Esophagus mucosa (tissue), 1 donor: ENCODE measurements at regions not wholly inside any gene's neighbourhood (a gene's known extent, or its start where the extent isn't known, plus 50 kb on each side); places are given as distances from the start of the nearest gene placed in this dataset.
A peak's percentile ranks its signal among the peaks of the same experiment; 100 is the strongest.

Experiments
- ATAC-seq: fragments of 200-7000 bp; cut with Tn5 transposase; one replicate; pipeline ENCODE4 v1.9.1; 2020
- donor health status: DM: yes; HTN: yes; CAD: no.

DNA sequence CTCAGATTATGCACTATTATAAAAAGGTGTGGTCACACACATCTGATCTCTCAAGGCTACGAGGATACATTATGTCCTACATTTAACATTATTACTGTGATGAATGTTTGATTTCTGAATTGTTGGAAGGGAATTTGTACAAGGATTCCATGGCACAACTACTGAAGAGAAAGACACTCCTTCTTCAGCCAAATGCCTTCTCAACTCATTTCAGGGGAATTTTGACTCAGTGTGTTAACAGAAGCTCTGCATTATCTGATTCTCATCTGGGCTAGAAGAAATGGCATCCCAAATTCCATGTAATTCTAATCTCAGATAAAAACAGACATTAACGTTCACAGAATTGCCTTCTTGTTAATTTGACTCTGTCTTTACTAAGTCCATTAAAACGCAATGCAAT, 477.7 kb downstream of the PDGFC start:
- ATAC-seq = no peak

DNA sequence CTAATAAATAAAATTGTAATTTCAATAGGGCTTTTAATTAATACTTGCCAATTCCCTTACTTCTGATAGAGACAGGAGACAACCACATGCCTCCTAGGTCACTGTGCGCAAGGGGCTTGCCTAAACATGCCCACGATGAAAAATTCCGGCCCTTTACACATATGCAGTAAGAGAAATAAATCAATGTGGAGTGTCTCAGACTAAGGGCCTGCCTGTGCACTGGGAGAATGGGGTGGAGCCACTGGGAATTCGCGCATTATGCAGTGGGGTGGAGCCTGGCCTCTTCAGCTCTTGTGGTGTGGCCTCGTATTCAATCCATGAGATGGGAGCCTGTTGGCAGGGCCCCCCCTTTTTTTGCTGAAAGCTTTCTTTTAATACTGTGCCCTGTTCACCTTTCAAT, 484.5 kb downstream of the PDGFC start:
- no peak for ATAC-seq

DNA sequence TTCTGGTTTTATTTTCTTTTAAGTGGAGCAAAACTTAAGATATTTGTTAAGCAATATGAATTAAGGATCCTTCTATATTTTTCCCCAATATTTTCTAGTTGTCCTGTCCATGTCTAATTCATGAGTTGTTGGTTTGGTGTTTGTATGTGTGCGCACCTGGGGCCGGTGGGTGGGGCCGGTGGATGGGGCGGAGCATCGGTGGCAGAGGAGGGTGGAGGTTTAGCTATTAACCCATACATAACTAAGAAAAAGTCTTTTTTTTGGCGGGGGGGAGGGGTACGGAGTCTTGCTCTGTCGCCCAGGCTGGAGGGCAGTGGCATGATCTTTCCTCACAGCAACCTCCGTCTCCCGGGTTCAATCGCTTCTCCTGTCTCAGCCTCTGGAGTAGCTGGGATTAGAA, 489.8 kb downstream of the PDGFC start:
- ATAC-seq = no peak

- no peak for ATAC-seq
Observed at GRCh38 chr4:156477636-156478035, 494.0 kb downstream of the PDGFC start.

DNA sequence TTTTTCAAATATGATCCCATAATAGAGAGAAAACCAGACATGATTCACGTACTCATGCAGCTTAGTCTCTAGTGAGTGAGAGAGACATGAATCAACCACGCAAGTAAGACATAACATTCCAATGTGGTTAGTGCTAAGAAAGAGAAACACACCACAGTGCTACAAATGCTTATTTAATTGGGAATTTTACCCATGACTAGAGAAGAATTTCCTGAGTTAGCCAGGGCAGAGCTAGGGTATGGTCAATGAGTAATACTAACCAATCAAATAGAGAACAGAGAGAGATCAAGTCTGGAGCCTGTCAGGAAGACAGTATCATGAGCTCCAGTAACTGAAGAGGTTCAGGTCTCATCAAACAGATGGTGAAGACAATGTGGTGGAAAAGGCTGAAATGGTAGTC, 495.2 kb downstream of the PDGFC start:
- ATAC-seq = peak; percentile 78

DNA sequence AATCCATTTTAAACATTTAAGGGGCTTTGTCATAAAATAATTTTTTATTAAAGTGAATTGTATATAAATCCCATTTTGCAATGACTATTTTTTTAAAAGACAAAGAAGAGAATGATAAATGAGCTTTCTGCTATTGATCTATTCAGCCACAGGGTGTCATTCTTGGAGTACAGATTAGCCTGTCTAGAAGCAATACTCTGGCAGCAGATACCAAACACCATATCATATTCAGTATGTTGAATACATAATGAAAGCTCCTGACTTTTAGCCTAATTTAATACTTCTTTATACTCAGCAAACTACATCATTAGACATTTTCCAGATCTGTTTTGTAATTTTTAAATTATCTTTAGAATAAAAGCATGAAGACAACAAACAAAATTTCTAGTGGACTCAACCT, 496.3 kb downstream of the PDGFC start:
- peak; percentile 70 for ATAC-seq

- no peak for ATAC-seq
Observed at GRCh38 chr4:156473151-156473550, 498.4 kb downstream of the PDGFC start.

DNA sequence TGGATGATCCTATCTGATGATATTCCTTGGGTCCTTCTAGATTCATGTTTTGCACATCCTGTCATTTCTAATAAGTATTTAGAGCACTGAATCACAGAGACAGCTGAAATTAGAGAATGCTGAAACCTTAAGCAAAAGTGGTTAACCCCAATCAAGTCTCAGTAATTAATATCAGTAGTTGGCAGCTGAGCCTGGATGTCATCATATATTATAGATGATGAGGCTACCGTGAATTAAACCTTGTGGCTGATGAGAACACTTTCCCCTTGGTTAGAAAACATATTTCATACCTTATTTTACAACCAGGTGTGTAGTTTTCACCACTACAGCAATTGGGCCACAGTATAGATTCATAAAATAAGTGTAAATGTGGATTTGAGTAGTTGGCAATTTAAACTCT, 499.0 kb downstream of the PDGFC start:
- no peak for ATAC-seq

- ATAC-seq = no peak
Observed at GRCh38 chr4:156459584-156459983, 505.9 kb upstream of the CTSO start.

GRCh38 chr4:156456830-156457229, 503.2 kb upstream of the CTSO start:
- ATAC-seq = no peak

- no peak for ATAC-seq
Observed at GRCh38 chr4:156443488-156443887, 489.8 kb upstream of the CTSO start.

- no peak for ATAC-seq
Observed at GRCh38 chr4:156442912-156443311, 489.2 kb upstream of the CTSO start.

GRCh38 chr4:156439576-156440200, 486.0 kb upstream of the CTSO start:
- ATAC-seq = no peak

DNA sequence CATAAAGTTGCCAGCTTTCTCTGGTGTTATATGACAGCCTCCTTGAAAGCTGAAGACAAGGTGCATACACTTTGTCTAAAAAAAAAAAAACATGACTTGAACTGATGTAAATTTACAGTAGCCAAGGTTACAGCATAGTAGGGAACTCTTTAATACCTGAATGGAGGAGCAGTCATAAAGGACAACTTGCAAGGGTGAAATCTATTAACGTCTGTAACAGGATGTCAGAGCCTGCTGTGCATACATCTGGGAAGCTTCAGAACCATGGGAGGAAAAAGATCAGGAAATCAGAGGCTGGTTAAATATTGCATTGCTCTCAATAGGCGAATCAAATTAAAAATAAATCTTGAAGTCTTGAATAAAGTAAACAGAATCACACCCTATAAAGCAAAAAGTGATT, 484.0 kb upstream of the CTSO start:
- ATAC-seq = no peak

DNA sequence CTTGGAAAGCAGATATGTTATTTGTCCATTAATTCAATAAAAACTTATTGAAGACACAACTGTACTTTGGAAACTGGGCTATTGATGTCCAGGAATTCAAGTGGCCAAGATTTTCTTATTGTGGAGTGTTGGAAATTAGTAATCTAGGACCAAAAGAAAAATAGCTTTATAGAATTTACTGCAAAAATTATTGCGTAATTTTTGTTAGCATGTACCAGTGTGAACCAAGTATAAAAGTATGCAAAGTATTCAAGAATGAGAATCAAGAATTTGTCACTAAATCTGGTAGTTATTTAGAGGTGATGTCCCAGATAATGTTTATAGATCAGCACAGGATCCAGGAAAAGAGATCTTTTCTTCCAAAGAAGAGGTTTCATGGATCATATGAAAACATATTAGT, 468.9 kb upstream of the CTSO start:
- ATAC-seq = no peak

DNA sequence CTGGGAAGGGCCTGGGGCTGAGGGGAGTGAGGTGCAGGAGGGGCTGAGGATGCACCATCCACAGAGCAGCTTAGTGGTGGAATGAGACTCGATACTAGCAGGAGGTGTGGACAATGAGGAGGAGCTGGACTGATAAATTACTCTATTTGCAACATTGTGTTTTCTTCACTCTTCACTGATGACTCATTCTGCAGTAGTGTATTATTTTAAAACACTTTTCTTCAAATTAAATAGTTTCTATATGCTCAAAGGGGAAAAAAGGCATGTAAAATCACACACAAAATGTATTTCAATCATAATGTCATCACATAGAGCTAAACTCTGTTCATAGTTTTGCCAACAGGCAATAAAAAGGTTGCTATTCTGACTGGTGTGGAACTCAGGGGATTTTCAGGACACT, 467.0 kb upstream of the CTSO start:
- no peak for ATAC-seq

GRCh38 chr4:156419080-156419685, 465.5 kb upstream of the CTSO start:
- no peak for ATAC-seq

DNA sequence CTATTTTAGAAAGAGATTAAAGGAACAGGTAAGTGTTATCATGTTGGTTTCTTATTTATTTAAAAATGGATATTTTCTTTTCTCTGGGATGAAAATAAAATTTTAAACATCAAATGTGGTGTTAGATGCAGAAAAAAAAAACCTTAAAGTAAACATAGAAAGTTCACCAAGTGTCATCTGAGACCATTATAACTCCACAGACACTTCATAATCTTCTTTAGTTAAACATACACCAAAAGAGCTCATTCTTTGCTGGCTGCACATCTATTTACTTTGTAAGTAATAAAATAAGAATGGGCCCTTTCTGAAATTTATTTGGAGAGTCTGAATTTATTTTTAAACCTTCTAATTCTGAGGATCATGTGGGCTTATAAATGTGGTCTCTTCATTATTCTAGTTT, 460.7 kb upstream of the CTSO start:
- ATAC-seq = no peak

DNA sequence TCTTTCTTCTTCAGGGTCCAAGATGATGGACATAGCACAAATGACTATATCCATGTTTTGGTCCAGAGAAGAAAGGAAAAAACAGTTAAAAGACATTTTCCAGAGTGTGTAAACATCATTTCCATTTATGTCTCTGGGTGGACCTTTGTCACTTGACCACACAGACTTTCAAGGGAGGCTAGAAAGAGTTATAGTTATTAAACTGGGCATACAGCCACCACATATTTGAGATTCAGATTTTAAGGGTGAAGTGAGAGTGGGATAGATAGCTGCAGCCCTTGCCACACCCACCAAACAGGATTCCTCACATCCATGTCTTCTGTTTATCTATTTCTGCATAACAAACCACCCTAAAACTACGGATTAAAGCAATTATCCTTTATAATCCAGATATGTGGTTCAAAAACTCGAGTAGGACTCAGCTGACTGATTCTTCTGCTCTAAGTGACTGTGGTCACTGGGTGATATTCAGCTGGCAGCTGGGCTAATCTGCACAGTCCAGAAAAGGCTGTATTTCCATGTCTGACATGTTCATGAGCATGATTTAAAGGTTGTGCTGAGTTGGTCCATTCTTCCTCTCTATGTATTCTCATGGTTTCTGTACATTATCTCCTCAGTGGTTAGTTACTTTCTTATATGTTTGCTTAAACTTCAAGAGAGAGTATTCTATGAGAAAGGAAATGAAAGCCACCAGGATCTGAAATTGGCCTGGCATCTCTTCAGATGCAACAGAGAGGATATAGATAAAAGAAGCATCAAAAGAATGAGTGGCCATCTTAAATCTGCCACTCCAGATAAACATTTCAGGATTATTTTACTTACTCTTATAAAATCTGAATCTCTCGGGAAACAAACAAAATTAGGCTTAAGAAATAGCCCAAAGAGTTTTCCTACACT, 459.8 kb upstream of the CTSO start:
- no peak for ATAC-seq

- ATAC-seq = no peak
Observed at GRCh38 chr4:156411531-156411930, 457.9 kb upstream of the CTSO start.

- no peak for ATAC-seq
Observed at GRCh38 chr4:156408749-156409148, 455.1 kb upstream of the CTSO start.

DNA sequence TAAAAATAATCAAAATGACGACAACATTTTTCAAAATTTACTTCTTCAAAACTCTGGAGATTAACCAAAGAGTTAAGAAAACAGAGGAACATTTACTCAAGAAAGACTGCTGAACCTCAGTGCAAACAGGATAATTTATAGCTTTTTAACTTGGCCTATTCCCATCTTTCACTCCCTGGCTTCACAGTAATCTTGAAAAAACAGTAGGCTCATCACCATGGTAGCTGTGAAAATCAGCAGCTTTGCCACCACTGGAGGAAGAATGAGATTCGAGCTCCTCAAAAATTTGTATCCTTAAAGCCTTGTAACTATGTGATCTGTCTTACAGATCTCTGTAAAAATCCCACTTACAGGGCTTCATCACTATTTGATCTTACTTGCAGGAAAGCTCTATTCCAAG, 447.7 kb upstream of the CTSO start:
- no peak for ATAC-seq

GRCh38 chr4:156396534-156396933, 442.9 kb upstream of the CTSO start:
- ATAC-seq = no peak

- no peak for ATAC-seq
Observed at GRCh38 chr4:156391325-156391653, 437.6 kb upstream of the CTSO start.
